DND-41 (cell line): ENCODE measurements at regions not wholly inside any gene's neighbourhood (a gene's known extent, or its start where the extent isn't known, plus 50 kb on each side); places are given as distances from the start of the nearest gene placed in this dataset.

Experiments
- ATAC-seq: fragments of 200-7000 bp; cut with Tn5 transposase; 3 replicates; pipeline ENCODE4 v1.9.1; 2021; ENCODE audit warnings: low read depth; ENCODE audit not compliant: insufficient read depth
- DNase-seq: peaks from one replicate; pipeline ENCODE4 v3.0.0-alpha.2; 2020
- H2AFZ ChIP-seq: 2 replicates; pipeline ENCODE4 v1.6.0; 2012; ENCODE audit warnings: low read depth, low read length
- H3K27ac ChIP-seq: 2 replicates; pipeline ENCODE4 v1.5.1; 2012; ENCODE audit warnings: low read length, inconsistent platforms
- H3K27me3 ChIP-seq: fragments of 200-600 bp; sonication (generic); 2 replicates; pipeline ENCODE4 v1.6.0; 2012; ENCODE audit warnings: low read length, mild to moderate bottlenecking, inconsistent platforms; ENCODE audit not compliant: insufficient read depth, poor library complexity
- H3K36me3 ChIP-seq: 2 replicates; pipeline ENCODE4 v1.5.1; 2012; ENCODE audit warnings: low read length, inconsistent platforms; ENCODE audit not compliant: insufficient read depth
- H3K4me1 ChIP-seq: 2 replicates; pipeline ENCODE4 v1.5.1; 2012; ENCODE audit warnings: mild to moderate bottlenecking, low read length; ENCODE audit not compliant: insufficient read depth
- H3K4me2 ChIP-seq: 2 replicates; pipeline ENCODE4 v1.6.0; 2012; ENCODE audit warnings: mild to moderate bottlenecking, moderate library complexity, low read length, inconsistent platforms; ENCODE audit not compliant: insufficient read depth
- H3K4me3 ChIP-seq, 2 experiments: fragments of 200-600 bp in 1 of 2; shearing (Covaris generic) in 1 of 2; 2 replicates each; pipeline ENCODE4 v1.5.1; 2012 to 2016; ENCODE audit warnings: inconsistent platforms in 2 of 2, low read length in 2 of 2, mild to moderate bottlenecking in 2 of 2, low read depth in 1 of 2, moderate library complexity in 1 of 2
- H3K79me2 ChIP-seq: 2 replicates; pipeline ENCODE4 v1.6.0; 2012; ENCODE audit warnings: low read length, inconsistent platforms; ENCODE audit not compliant: insufficient read depth
- H3K9ac ChIP-seq: 2 replicates; pipeline ENCODE4 v1.6.0; 2012; ENCODE audit warnings: low read depth, mild to moderate bottlenecking, inconsistent platforms, low read length, moderate library complexity
- H3K9me3 ChIP-seq: 2 replicates; pipeline ENCODE4 v1.5.1; 2012; ENCODE audit warnings: low read length, moderate library complexity, mild to moderate bottlenecking, inconsistent platforms; ENCODE audit not compliant: insufficient read depth, severe bottlenecking
- H4K20me1 ChIP-seq: 2 replicates; pipeline ENCODE4 v1.6.0; 2012; ENCODE audit warnings: low read length; ENCODE audit not compliant: insufficient read depth
- CTCF ChIP-seq: IDR thresholded peaks from 2 replicates; pipeline ENCODE4 v1.5.1; 2012; ENCODE audit warnings: borderline replicate concordance, low read length, moderate library complexity, mild to moderate bottlenecking; ENCODE audit not compliant: poor library complexity, severe bottlenecking; ENCODE audit errors: extremely low read depth
- EZH2 ChIP-seq: IDR thresholded peaks from 3 replicates; pipeline ENCODE4 v1.6.1; 2012; ENCODE audit warnings: borderline replicate concordance, low read depth, mild to moderate bottlenecking, moderate library complexity, low read length, inconsistent platforms; ENCODE audit not compliant: severe bottlenecking

- ATAC-seq: no peak
- Histone ChIP-seq H3K9ac (no peak overlapping the region), H3K4me2 (no peak overlapping the region), H3K9me3 (no peaks in the 10 kb centered on the region), H4K20me1 (no peaks in the 10 kb centered on the region), H3K4me3 (no peak overlapping the region), H3K4me1 (no peaks in the 10 kb centered on the region), H3K79me2 (no peaks in the 10 kb centered on the region), H2AFZ (no peak overlapping the region), H3K27ac (no peak overlapping the region), H3K27me3 (no peaks in the 10 kb centered on the region), H3K36me3 (no peaks in the 10 kb centered on the region)
- TF ChIP-seq CTCF (no peak), EZH2 (no peak)
- DNase-seq: no peak
Measured at GRCh38 chr3:182242489-182242942, 530.8 kb downstream of the SOX2 start.

GRCh38 chr3:182243625-182244024 lies 531.9 kb downstream of the SOX2 start:
- no peak overlapping the region for H3K9ac ChIP-seq

GRCh38 chr3:182244222-182244971 lies 532.7 kb downstream of the SOX2 start:
- DNase-seq: no peak
- H4K20me1 ChIP-seq: no peaks in the 10 kb centered on the region
- TF ChIP-seq CTCF (no peak), EZH2 (no peak)
- H3K27ac ChIP-seq: no peak overlapping the region
- H3K9ac ChIP-seq: no peak overlapping the region
- no peak for ATAC-seq
- no peak overlapping the region for H2AFZ ChIP-seq
- H3K79me2 ChIP-seq: no peaks in the 10 kb centered on the region
- no peak overlapping the region for H3K4me2 ChIP-seq
- no peaks in the 10 kb centered on the region for H3K9me3 ChIP-seq
- no peaks in the 10 kb centered on the region for H3K36me3 ChIP-seq
- no peak overlapping the region for H3K4me3 ChIP-seq
- H3K4me1 ChIP-seq: no peaks in the 10 kb centered on the region
- no peaks in the 10 kb centered on the region for H3K27me3 ChIP-seq

More at GRCh38 chr3:182243625-182244024, 531.9 kb downstream of the SOX2 start:
- H3K4me2 ChIP-seq: no peak overlapping the region
- H3K4me1 ChIP-seq: no peaks in the 10 kb centered on the region
- no peaks in the 10 kb centered on the region for H3K36me3 ChIP-seq
- H3K9me3 ChIP-seq: no peaks in the 10 kb centered on the region
- no peaks in the 10 kb centered on the region for H4K20me1 ChIP-seq
- H3K27me3 ChIP-seq: no peaks in the 10 kb centered on the region
- DNase-seq (no peak), ATAC-seq (no peak)
- H2AFZ ChIP-seq: no peak overlapping the region
- H3K4me3 ChIP-seq: no peak overlapping the region
- TF ChIP-seq EZH2 (no peak), CTCF (no peak)
- H3K27ac ChIP-seq: no peak overlapping the region
- no peaks in the 10 kb centered on the region for H3K79me2 ChIP-seq
